GM12891 (cell line): ENCODE measurements at regions not wholly inside any gene's neighbourhood (a gene's known extent, or its start where the extent isn't known, plus 50 kb on each side); places are given as distances from the start of the nearest gene placed in this dataset.
A peak's percentile ranks its signal among the peaks of the same experiment; 100 is the strongest.
"Not testable (repeated sequence)": the region's sequence is repeated elsewhere in the genome, so short reads cannot be mapped to it uniquely, and the experiment has no call there.

Experiments used
- DNase-seq: peaks from one replicate; pipeline ENCODE4 v3.0.0; 2011; ENCODE audit warnings: low spot score; ENCODE audit not compliant: insufficient read length
- FAIRE-seq: peaks from 2 replicates; lab custom pipeline; 2011; peaks lifted over from hg19 to GRCh38; lab: Jason Lieb, UNC
- PAX5 ChIP-seq: IDR thresholded peaks from 2 replicates; pipeline ENCODE4 v1.6.1; 2011; ENCODE audit warnings: low read length, moderate library complexity, mild to moderate bottlenecking; ENCODE audit not compliant: insufficient read depth, severe bottlenecking
- POLR2A ChIP-seq: IDR thresholded peaks from 2 replicates; pipeline ENCODE4 v1.6.1; 2011; ENCODE audit warnings: low read depth, low read length, control low read depth
- POLR2AphosphoS5 ChIP-seq: IDR thresholded peaks from 2 replicates; pipeline ENCODE4 v1.6.1; 2011; ENCODE audit warnings: low read depth, low read length, control low read depth
- POU2F2 ChIP-seq: IDR thresholded peaks from 2 replicates; pipeline ENCODE4 v1.6.1; 2011; ENCODE audit warnings: low read depth, mild to moderate bottlenecking, control low read depth, low read length, moderate library complexity
- SPI1 ChIP-seq: IDR thresholded peaks from 2 replicates; pipeline ENCODE4 v1.6.1; 2011; ENCODE audit warnings: low read depth, low read length, control low read depth
- TAF1 ChIP-seq: IDR thresholded peaks from 2 replicates; pipeline ENCODE4 v1.6.1; 2011; ENCODE audit warnings: low read depth, low read length, control low read depth

GRCh38 chr9:106075960-106076327, 381.6 kb downstream of the TMEM38B start:
- DNase-seq = no peak

GRCh38 chr9:106076711-106077110, 382.4 kb downstream of the TMEM38B start:
- DNase-seq = no peak
- no peak for TF ChIP-seq POLR2AphosphoS5
- TF ChIP-seq PAX5 = no peak
- no peak for TF ChIP-seq SPI1
- TF ChIP-seq TAF1 = no peak
- TF ChIP-seq POLR2A = no peak
- TF ChIP-seq POU2F2 = no peak
- no peak for FAIRE-seq

More at GRCh38 chr9:106075960-106076327, 381.6 kb downstream of the TMEM38B start:
- no peak for TF ChIP-seq POLR2AphosphoS5
- no peak for TF ChIP-seq POLR2A
- TF ChIP-seq TAF1 = no peak
- TF ChIP-seq PAX5 = no peak
- TF ChIP-seq POU2F2 = no peak
- TF ChIP-seq SPI1 = no peak
- no peak for FAIRE-seq

GRCh38 chr9:106077731-106078130, 383.4 kb downstream of the TMEM38B start:
- DNase-seq (no peak), FAIRE-seq (no peak)
- TF ChIP-seq PAX5 = no peak
- no peak for TF ChIP-seq TAF1
- no peak for TF ChIP-seq POLR2A
- no peak for TF ChIP-seq POU2F2
- no peak for TF ChIP-seq POLR2AphosphoS5
- no peak for TF ChIP-seq SPI1

- TF ChIP-seq PAX5 (no peak), SPI1 (no peak), POLR2A (no peak), POU2F2 (no peak), POLR2AphosphoS5 (no peak), TAF1 (no peak)
- FAIRE-seq = no peak
- no peak for DNase-seq
These were observed 388.3 kb downstream of the TMEM38B start for GRCh38 chr9:106082621-106083020.

GRCh38 chr9:106084702-106085101, 390.4 kb downstream of the TMEM38B start:
- no peak for TF ChIP-seq TAF1
- TF ChIP-seq POLR2A = no peak
- TF ChIP-seq PAX5 = no peak
- TF ChIP-seq POLR2AphosphoS5 = no peak
- no peak for TF ChIP-seq SPI1
- no peak for TF ChIP-seq POU2F2
- DNase-seq = no peak
- no peak for FAIRE-seq

GRCh38 chr9:106085479-106085878, 391.1 kb downstream of the TMEM38B start:
- DNase-seq (no peak), FAIRE-seq (no peak)
- TF ChIP-seq PAX5 (no peak), POU2F2 (no peak), POLR2AphosphoS5 (no peak), POLR2A (no peak)

- no peak for TF ChIP-seq POU2F2
- TF ChIP-seq SPI1 = no peak
- TF ChIP-seq PAX5 = no peak
- no peak for TF ChIP-seq TAF1
- TF ChIP-seq POLR2A = no peak
- TF ChIP-seq POLR2AphosphoS5 = no peak
- FAIRE-seq = no peak
These were observed 397.7 kb downstream of the TMEM38B start for GRCh38 chr9:106092083-106092482.

GRCh38 chr9:106102821-106103220, 408.5 kb downstream of the TMEM38B start:
- no peak for FAIRE-seq

More at GRCh38 chr9:106092083-106092482, 397.7 kb downstream of the TMEM38B start:
- DNase-seq = no peak

GRCh38 chr9:106104887-106105286, 410.5 kb downstream of the TMEM38B start:
- no peak for TF ChIP-seq POLR2A
- TF ChIP-seq SPI1 = peak; percentile 23; the same call in 1 of the 2 replicates
- no peak for TF ChIP-seq POLR2AphosphoS5
- no peak for TF ChIP-seq TAF1
- no peak for TF ChIP-seq PAX5
- TF ChIP-seq POU2F2 = no peak
- DNase-seq (no peak), FAIRE-seq (no peak)

More at GRCh38 chr9:106102821-106103220, 408.5 kb downstream of the TMEM38B start:
- TF ChIP-seq POLR2A (no peak), TAF1 (no peak), POLR2AphosphoS5 (no peak), POU2F2 (no peak), PAX5 (no peak), SPI1 (no peak)
- no peak for DNase-seq

- FAIRE-seq (no peak), DNase-seq (no peak)
- TF ChIP-seq POLR2AphosphoS5 = no peak
- no peak for TF ChIP-seq TAF1
These were observed 412.1 kb downstream of the TMEM38B start for GRCh38 chr9:106106396-106106795.

GRCh38 chr9:106107716-106108115, 413.4 kb downstream of the TMEM38B start:
- DNase-seq (no peak), FAIRE-seq (no peak)
- TF ChIP-seq POLR2AphosphoS5 (no peak), SPI1 (no peak), PAX5 (no peak), TAF1 (no peak), POU2F2 (no peak), POLR2A (no peak)

GRCh38 chr9:106109706-106110105, 415.4 kb downstream of the TMEM38B start:
- not testable (repeated sequence) for DNase-seq, FAIRE-seq
